Glomerular endothelial cell (primary cell): ENCODE measurements at regions not wholly inside any gene's neighbourhood (a gene's known extent, or its start where the extent isn't known, plus 50 kb on each side); places are given as distances from the start of the nearest gene placed in this dataset.
"Not testable (repeated sequence)": the region's sequence is repeated elsewhere in the genome, so short reads cannot be mapped to it uniquely, and the experiment has no call there.

ENCODE experiments used
- DNase-seq: peaks from one replicate; pipeline ENCODE4 v3.0.0-alpha.2; 2011; ENCODE audit warnings: low read depth, low spot score; ENCODE audit errors: extremely low read depth

GRCh38 chr9:95588724-95589588 is 72.2 kb upstream of the PTCH1 start:
- DNase-seq, result no peak

- DNase-seq, result no peak
These were observed 70.5 kb upstream of the PTCH1 start for GRCh38 chr9:95587021-95587964.

DNA sequence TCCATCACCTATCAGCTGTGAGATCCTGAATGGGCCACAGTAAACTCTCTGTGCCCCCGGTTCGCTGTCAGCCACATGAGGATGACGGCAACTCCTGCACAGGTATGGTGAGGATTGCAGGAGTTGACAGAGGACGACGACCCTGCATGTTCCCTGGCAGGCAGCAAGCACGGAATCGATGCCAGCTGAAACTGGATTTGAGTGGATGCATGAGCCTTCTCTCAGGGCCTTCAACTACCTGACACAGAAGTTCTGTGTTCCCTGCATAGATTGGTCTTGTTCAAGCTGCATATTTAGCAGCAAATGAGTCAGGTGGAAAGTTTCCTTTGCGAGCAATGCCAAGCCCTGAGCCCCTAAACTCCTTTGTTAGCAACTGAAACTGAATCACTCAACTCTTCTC is 69.6 kb upstream of the PTCH1 start:
- DNase-seq, result no peak

- no peak for DNase-seq
These were observed 69.1 kb upstream of the PTCH1 start for GRCh38 chr9:95585824-95586223.

GRCh38 chr9:95584176-95584575 is 67.4 kb upstream of the PTCH1 start:
- no peak for DNase-seq

GRCh38 chr9:95581900-95582299 is 65.1 kb upstream of the PTCH1 start:
- no peak for DNase-seq

DNA sequence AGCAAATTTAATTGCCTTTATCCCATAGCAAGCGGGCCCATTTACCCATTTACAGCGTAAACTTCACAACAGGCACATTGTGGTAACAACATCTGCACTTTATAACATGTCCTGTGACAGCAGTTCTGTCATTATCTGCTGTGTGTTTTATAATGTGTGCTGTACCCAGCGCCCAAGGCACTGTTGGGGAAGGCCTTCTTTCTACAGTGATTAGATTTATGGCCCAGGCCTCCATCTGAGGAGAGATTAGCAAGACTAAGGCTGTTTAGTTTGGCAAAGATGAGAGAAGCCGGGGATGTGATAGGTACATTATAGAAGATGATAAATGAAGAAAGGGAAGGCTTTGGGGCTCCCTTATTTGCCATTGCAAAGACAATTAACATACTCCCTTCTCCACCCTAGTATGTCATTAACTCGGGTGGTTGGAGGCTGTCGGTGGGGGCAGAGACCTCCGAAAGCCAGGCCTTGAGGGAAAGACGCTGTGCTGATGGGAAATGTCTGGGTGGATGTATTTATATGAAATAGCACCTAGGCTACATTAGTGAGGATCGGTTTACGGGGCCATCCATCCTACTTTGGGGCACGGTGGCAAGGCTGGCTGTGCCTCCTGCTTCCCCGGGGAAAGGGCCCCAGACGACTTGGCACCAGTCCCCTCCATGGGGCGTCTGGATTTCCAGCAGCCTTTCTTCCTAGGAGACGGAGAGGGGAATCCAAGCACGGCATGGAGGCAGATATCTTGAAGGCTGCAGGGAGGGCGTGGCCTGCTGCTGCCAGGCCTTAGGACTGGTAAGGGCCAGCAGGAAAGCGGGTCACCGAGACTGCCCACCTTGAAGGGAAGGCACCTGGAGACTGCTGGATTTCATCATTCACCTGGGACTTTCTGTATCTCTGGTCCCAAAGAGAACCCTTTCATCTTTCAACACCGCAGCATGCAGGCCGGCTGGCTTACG is 64.3 kb upstream of the PTCH1 start:
- no peak for DNase-seq

DNA sequence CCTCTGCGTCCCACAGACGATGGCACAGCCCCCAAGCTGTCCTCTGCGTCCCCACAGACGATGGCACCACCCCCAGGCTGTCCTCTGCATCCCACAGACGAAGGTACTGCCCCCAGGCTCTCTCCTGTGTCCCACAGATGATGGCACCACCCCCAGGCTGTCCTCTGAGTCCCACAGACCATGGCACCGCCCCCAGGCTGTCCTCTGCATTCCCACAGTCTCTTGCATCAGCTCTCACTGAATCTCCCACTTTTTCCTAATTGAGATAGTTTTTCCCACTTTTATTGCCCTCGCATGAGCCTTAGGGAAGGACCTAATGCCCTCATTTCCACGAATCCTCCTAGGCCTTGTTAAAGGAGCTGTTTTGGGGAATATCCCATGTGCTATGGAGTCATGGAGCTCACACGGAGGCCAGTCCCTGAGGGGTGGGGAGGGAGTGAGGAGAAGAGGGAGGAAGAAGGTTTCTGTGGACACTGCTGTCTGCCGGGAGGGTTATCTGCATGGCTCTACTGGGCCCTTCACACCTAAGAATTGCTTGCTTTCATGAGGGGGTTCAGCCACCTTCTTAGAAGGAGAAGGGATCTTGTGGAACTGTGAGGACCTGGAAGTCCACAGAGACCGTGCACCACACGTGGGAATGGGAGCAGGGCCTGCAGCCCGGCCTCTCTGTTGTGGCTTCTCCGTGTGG is 58.2 kb upstream of the PTCH1 start:
- no peak for DNase-seq

DNA sequence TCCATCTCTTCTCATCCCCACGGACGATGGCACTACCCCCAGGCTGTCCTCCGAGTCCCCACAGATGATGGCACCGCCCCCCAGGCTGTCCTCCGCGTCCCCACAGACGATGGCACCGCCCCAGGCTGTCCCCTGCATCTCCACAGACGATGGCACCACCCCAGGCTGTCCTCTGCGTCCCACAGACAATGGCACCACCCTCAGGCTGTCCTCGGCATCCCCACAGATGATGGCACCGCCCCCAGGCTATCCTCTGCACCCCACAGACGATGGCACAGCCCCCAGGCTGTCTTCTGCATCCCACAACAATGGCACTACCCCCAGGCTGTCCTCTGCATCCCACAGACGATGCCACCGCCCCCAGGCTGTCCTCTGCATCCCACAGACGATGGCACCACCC is 57.4 kb upstream of the PTCH1 start:
- no peak for DNase-seq

- no peak for DNase-seq
These were observed 56.7 kb upstream of the PTCH1 start for GRCh38 chr9:95573463-95573862.

GRCh38 chr9:95572381-95573151 is 55.8 kb upstream of the PTCH1 start:
- DNase-seq, result no peak

GRCh38 chr9:95570646-95571045 is 53.9 kb upstream of the PTCH1 start:
- DNase-seq, result peak; percentile 4

DNA sequence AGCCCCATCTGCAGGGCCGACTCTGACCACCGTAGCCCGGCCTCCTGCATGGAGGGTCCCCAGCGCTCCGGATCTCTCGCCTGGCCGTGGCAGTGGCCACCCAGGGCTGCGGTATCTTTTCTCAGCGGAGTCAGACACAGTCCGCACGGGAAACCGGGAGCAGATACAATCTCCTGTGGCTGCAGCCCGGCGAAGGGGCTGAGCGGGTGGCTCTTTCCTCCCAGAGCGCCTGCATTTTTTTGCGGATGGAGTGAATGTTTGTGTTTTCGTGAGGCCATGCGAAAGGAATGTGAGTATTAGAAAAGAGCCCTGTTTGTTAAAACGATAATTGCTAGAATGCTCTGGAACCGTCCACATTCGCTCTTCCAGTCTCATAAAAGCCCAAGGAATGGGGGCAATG is 53.4 kb upstream of the PTCH1 start:
- no peak for DNase-seq

- DNase-seq, result not testable (repeated sequence)
These were observed 52.0 kb upstream of the PTCH1 start for GRCh38 chr9:95568735-95569134.
